IPS-20b (cell line): ENCODE measurements at regions not wholly inside any gene's neighbourhood (a gene's known extent, or its start where the extent isn't known, plus 50 kb on each side); places are given as distances from the start of the nearest gene placed in this dataset.
"Not testable (repeated sequence)": the region's sequence is repeated elsewhere in the genome, so short reads cannot be mapped to it uniquely, and the experiment has no call there.

Experiments
- H3K27ac ChIP-seq: one replicate; pipeline ENCODE4 v1.5.1; 2013; ENCODE audit warnings: low read length
- H3K27me3 ChIP-seq: 2 replicates; pipeline ENCODE4 v1.6.1; 2013; ENCODE audit warnings: mild to moderate bottlenecking, low read length, inconsistent platforms; ENCODE audit not compliant: insufficient read depth
- H3K36me3 ChIP-seq: 2 replicates; pipeline ENCODE4 v1.6.1; 2013; ENCODE audit warnings: low read depth, mild to moderate bottlenecking, inconsistent platforms, low read length, moderate library complexity; ENCODE audit not compliant: insufficient read depth
- H3K4me1 ChIP-seq: 2 replicates; pipeline ENCODE4 v1.6.1; 2013; ENCODE audit warnings: mild to moderate bottlenecking, control low read depth, inconsistent platforms, low read length, moderate library complexity; ENCODE audit not compliant: insufficient read depth
- H3K4me3 ChIP-seq: 2 replicates; pipeline ENCODE4 v1.5.1; 2013; ENCODE audit warnings: mild to moderate bottlenecking, low read length, inconsistent platforms
- H3K9ac ChIP-seq: 2 replicates; pipeline ENCODE4 v1.6.1; 2013; ENCODE audit warnings: low read depth, mild to moderate bottlenecking, inconsistent platforms, low read length, moderate library complexity
- H3K9me3 ChIP-seq: 2 replicates; pipeline ENCODE4 v1.6.1; 2013; ENCODE audit warnings: mild to moderate bottlenecking, low read depth, low read length, inconsistent platforms; ENCODE audit not compliant: insufficient read depth

DNA sequence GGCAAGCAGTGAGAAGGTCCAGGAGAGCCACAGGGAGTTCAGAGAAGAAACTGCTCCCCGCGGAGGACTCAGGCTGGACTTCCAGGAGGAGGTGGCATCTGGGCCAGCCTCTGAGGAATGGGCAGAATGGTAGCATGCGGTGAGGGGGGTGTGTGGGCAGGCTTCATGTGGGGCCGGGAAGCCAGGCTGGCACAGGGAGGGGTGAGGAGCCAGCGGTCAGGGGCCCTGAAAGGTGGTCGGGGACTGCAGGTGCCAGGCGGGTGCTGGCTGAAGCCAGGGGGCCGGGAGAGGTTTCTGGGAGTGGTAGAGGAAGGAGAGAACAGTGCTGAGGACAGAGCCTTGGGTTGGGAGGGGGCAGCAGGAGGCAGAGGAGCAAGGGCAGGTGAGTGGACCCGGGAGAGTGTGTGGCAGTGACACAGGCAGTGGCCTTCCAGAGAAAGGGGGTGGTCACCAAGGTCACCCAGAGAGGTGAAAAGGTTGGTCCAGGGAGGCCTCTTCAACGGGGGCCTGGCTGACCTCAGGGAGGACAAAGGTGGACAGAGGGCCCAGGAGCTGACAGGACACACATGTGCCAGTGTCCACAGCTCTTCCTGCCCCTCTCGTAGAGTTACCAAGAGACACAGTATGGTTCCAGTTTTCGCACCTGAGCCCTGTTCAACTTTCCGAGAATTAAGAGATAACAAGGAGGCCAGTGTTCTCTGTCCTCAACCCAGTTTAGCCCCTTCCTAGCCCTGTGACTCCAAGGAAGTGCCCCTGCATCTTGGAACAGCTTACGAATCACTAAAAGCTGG is 101.2 kb upstream of the ASB18 start:
- H3K36me3 ChIP-seq: no peaks in the 10 kb centered on the region
- H3K27ac ChIP-seq: no peak overlapping the region
- no peak overlapping the region for H3K9ac ChIP-seq
- H3K9me3 ChIP-seq: no peaks in the 10 kb centered on the region
- H3K4me1 ChIP-seq: peaks cover 5% of the 10 kb centered on the region; the same call in 1 of the 2 replicates
- H3K27me3 ChIP-seq: no peaks in the 10 kb centered on the region
- no peak overlapping the region for H3K4me3 ChIP-seq

- H3K27ac ChIP-seq: no peak overlapping the region
- no peak overlapping the region for H3K9ac ChIP-seq
- H3K4me3 ChIP-seq: no peak overlapping the region
- H3K27me3 ChIP-seq: no peaks in the 10 kb centered on the region
- H3K36me3 ChIP-seq: no peaks in the 10 kb centered on the region
- H3K9me3 ChIP-seq: no peaks in the 10 kb centered on the region
- peaks cover 5% of the 10 kb centered on the region; the same call in 1 of the 2 replicates for H3K4me1 ChIP-seq
Observed at GRCh38 chr2:236366049-236366387, 101.8 kb upstream of the ASB18 start.

GRCh38 chr2:236366397-236366796 is 102.2 kb upstream of the ASB18 start:
- no peaks in the 10 kb centered on the region for H3K9me3 ChIP-seq
- no peaks in the 10 kb centered on the region for H3K27me3 ChIP-seq
- no peaks in the 10 kb centered on the region for H3K36me3 ChIP-seq
- H3K4me3 ChIP-seq: no peak overlapping the region
- no peak overlapping the region for H3K9ac ChIP-seq
- no peak overlapping the region for H3K27ac ChIP-seq
- peaks cover 5% of the 10 kb centered on the region; the same call in 1 of the 2 replicates for H3K4me1 ChIP-seq

DNA sequence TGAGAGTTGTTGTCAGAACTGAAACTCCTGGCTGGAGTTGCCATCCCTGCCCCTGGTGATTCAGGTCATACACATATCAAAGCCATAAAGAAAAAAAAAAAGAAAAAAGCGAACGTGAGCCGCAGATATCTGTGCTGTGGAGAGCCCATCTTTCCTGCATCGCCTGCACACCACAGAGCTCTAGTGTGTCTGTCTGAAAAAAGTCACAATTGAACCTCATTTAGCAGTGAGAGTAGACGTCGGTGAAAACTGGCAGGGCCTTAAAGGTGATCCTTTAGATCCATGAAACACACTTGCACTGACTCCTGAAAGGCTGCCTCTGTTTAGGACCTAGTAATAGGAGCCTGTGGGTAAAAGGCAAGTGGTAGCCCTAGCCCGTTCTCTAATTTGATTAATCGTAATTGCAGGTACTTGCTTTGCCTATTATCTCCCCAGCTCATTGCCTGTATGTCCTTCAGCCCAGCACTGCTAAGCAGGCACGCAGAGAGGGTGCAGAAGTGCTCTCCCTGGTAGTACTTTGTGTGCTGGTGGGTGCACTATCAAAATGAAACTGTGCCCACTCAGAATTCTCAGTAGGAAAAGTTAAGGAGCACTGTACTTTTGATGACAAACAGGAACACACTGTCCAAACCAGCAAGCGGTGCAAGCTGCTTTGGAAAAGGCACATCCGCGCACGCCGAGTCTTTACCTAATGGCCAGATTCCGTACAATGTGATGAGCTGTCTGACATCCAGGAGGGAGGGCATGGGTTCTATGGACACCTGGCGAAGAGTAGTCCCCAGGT is 103.5 kb upstream of the ASB18 start:
- Histone ChIP-seq H3K9ac (no peak overlapping the region), H3K4me1 (peaks cover 5% of the 10 kb centered on the region; the same call in 1 of the 2 replicates), H3K36me3 (no peaks in the 10 kb centered on the region), H3K27me3 (no peaks in the 10 kb centered on the region), H3K4me3 (no peak overlapping the region), H3K9me3 (no peaks in the 10 kb centered on the region), H3K27ac (no peak overlapping the region)

DNA sequence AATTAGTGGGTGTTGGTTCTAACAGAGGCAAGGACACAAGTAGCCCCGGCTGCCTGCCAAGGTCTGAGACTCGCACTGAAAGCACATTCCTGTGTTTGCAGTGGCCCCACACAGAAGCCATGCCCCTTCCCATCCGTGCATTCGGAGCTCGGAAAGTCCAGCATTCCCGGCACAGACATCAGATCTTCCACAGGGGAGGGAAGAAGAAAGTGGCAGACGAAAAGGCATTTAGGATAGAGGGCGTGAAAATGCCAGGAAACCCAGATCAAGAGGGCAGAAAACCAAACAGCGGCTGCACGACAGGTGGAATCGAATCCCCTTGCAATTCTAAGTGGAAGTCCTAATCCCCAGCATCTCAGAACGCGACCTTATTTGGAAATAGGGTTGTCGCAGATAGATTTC is 105.5 kb upstream of the ASB18 start:
- H3K27me3 ChIP-seq: no peaks in the 10 kb centered on the region
- peak overlapping the region; percentile 38; the same call in 1 of the 2 replicates for H3K9ac ChIP-seq
- no peaks in the 10 kb centered on the region for H3K36me3 ChIP-seq
- H3K9me3 ChIP-seq: no peaks in the 10 kb centered on the region
- no peak overlapping the region for H3K27ac ChIP-seq
- H3K4me3 ChIP-seq: no peak overlapping the region
- H3K4me1 ChIP-seq: peaks cover 5% of the 10 kb centered on the region; the same call in 1 of the 2 replicates

GRCh38 chr2:236370847-236371409 is 106.7 kb upstream of the ASB18 start:
- H3K4me3 ChIP-seq: no peak overlapping the region
- H3K27me3 ChIP-seq: no peaks in the 10 kb centered on the region
- no peak overlapping the region for H3K27ac ChIP-seq
- H3K9me3 ChIP-seq: no peaks in the 10 kb centered on the region
- H3K36me3 ChIP-seq: no peaks in the 10 kb centered on the region
- no peak overlapping the region for H3K9ac ChIP-seq
- peaks cover 5% of the 10 kb centered on the region; the same call in 1 of the 2 replicates for H3K4me1 ChIP-seq

DNA sequence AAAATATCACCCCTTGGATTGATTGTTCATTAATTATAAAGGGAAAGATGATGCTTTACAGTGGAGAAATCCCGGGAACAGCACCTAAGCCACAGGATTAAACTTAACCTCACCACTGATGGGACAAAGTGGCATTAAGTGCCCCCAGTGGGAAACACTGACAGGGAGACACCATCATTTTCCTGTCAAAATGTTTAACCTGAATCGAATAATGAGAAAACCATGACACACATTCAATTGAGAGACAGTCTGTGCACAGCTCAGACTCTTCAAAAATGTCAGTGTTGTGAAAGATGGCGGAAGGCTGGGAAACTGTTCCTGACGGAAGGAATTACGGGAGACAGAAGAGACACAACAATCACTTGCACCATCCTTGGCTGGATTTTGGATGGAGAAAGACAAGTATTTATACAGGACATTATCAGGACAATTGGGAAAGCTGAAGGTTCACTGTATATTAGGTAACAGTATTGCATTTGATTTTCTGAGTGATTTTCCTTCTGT is 111.8 kb upstream of the ASB18 start:
- Histone ChIP-seq H3K9me3 (no peaks in the 10 kb centered on the region), H3K27me3 (no peaks in the 10 kb centered on the region), H3K4me3 (no peak overlapping the region), H3K36me3 (no peaks in the 10 kb centered on the region), H3K4me1 (no peaks in the 10 kb centered on the region), H3K9ac (no peak overlapping the region), H3K27ac (no peak overlapping the region)

DNA sequence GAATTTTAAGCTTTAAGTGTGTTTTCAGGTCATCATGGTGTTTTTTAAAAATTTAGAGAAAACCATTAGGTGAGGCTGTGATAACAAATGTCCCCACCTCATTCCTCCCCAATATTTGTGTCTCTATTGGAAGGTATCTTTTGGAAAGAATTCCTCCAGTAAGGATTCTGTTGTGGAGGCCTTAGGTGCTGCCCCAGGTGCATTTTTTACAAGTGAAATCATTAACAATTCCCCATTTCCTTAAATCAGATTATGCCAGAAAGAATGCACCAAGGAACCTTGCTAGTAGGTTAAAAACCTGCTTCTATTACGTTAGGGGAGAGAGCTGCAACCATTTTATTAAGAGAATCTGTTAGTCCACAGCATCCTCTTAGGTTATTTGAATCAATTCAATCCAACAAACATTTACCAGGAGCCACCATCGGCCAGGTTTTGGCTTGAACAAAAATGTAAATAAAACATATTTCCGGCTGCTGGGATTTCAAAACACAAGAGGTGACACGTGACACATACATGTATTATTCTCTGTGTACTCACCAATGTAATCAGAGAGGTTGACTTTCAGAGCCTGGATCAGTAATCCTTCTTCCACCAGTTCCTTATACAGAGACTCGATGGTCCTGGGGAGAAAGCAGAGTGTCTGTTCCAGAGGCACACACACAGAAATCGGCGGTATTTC is 112.5 kb upstream of the ASB18 start:
- H3K4me1 ChIP-seq: no peaks in the 10 kb centered on the region
- no peak overlapping the region for H3K27ac ChIP-seq
- H3K36me3 ChIP-seq: no peaks in the 10 kb centered on the region
- H3K9ac ChIP-seq: no peak overlapping the region
- no peaks in the 10 kb centered on the region for H3K9me3 ChIP-seq
- H3K4me3 ChIP-seq: no peak overlapping the region
- no peaks in the 10 kb centered on the region for H3K27me3 ChIP-seq

DNA sequence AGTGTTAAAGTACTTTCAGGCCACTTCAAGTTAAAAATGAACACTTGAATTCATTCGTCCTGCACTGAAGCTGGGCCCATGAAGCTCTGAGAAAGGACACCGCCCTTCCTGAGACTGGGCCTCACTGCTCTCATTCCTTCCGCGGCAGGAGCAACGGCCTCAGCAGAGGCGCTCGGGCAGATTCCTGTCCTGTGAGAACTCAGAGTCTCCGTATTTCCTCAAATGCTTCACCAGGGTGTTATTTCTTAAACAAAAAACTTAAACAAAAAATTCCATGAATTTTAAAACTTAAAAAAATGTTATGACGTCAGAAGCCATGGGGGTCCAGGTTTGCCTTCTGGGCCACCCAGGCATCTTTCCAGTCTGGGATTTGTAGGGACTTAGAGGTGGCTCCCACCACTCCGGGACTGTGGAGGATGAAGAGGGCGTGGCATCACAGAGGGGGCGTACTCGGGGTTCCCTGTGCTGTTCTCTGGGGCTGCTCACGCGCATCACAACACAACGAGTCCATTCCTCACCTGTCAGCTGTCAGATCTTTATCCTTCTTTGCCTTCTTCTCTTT is 115.9 kb upstream of the ASB18 start:
- H3K4me1 ChIP-seq: no peaks in the 10 kb centered on the region
- no peak overlapping the region for H3K9ac ChIP-seq
- no peaks in the 10 kb centered on the region for H3K9me3 ChIP-seq
- H3K27ac ChIP-seq: no peak overlapping the region
- no peaks in the 10 kb centered on the region for H3K27me3 ChIP-seq
- H3K36me3 ChIP-seq: no peaks in the 10 kb centered on the region
- no peak overlapping the region for H3K4me3 ChIP-seq

GRCh38 chr2:236381253-236381652 is 117.0 kb upstream of the ASB18 start:
- not testable (repeated sequence) for H3K27me3 ChIP-seq, H3K27ac ChIP-seq, H3K9me3 ChIP-seq, H3K9ac ChIP-seq, H3K4me1 ChIP-seq, H3K36me3 ChIP-seq, H3K4me3 ChIP-seq
